Tibial nerve (tissue), 4 donors: ENCODE measurements at regions not wholly inside any gene's neighbourhood (a gene's known extent, or its start where the extent isn't known, plus 50 kb on each side); places are given as distances from the start of the nearest gene placed in this dataset.

Experiments
- DNase-seq, 2 donors: peaks; one replicate each; pipeline ENCODE4 v3.0.0-alpha.2; 2019; ENCODE audit warnings: low spot score in 2 of 2
- H3K27ac ChIP-seq, 4 donors: fragments of 200-600 bp; sonication (generic) in 3 of 4; one replicate each; pipeline ENCODE4 v1.5.1; 2017 to 2019; ENCODE audit warnings: mild to moderate bottlenecking in 1 of 4
- H3K27me3 ChIP-seq, 2 donors: fragments of 200-600 bp; sonication (generic) in 1 of 2; one replicate each; pipeline versions ENCODE4 v1.5.1 to v1.6.0; 2017 to 2019
- H3K36me3 ChIP-seq, 3 donors: fragments of 200-600 bp; sonication (generic); one replicate each; pipeline ENCODE4 v1.5.1; 2018 to 2019
- H3K4me1 ChIP-seq, 4 donors: fragments of 200-600 bp; sonication (generic) in 3 of 4; one replicate each; pipeline ENCODE4 v1.5.1; 2017 to 2019
- H3K4me3 ChIP-seq, 4 donors: fragments of 200-600 bp; sonication (generic) in 3 of 4; one replicate each; pipeline ENCODE4 v1.5.1; 2017 to 2019; ENCODE audit warnings: mild to moderate bottlenecking in 1 of 4, moderate library complexity in 1 of 4
- H3K9me3 ChIP-seq, 4 donors: fragments of 200-600 bp; sonication (generic) in 3 of 4; one replicate each; pipeline ENCODE4 v1.5.1; 2017 to 2019
- EP300 ChIP-seq, 2 donors: sonication (generic); formaldehyde crosslinking; IDR thresholded peaks; one replicate each; pipeline ENCODE4 v1.6.1; 2017; ENCODE audit warnings: antibody characterized with exemption in 2 of 2, mild to moderate bottlenecking in 1 of 2
- POLR2A ChIP-seq, 2 donors: fragments of 450-650 bp; IDR thresholded peaks; one replicate each; pipeline ENCODE4 v1.6.1; 2017; ENCODE audit warnings: antibody characterized with exemption in 2 of 2, mild to moderate bottlenecking in 2 of 2, moderate library complexity in 2 of 2
- WGBS, 2 donors: methylation state at CpG; one replicate each; pipeline ENCODE4 v1.1.5; 2018; 5-methylcytosine and 5-hydroxymethylcytosine counted together
- TF ChIP-seq, protein P1 (sequence below), 5 experiments: fragments of 200-600 bp in 3 of 5; fragments of 450-650 bp in 2 of 5; sonication (generic) in 3 of 5; IDR thresholded peaks; one replicate each; pipeline ENCODE4 v1.5.1; 2016 to 2019; ENCODE audit warnings: antibody characterized with exemption in 5 of 5, mild to moderate bottlenecking in 3 of 5, moderate library complexity in 2 of 5

DNA sequence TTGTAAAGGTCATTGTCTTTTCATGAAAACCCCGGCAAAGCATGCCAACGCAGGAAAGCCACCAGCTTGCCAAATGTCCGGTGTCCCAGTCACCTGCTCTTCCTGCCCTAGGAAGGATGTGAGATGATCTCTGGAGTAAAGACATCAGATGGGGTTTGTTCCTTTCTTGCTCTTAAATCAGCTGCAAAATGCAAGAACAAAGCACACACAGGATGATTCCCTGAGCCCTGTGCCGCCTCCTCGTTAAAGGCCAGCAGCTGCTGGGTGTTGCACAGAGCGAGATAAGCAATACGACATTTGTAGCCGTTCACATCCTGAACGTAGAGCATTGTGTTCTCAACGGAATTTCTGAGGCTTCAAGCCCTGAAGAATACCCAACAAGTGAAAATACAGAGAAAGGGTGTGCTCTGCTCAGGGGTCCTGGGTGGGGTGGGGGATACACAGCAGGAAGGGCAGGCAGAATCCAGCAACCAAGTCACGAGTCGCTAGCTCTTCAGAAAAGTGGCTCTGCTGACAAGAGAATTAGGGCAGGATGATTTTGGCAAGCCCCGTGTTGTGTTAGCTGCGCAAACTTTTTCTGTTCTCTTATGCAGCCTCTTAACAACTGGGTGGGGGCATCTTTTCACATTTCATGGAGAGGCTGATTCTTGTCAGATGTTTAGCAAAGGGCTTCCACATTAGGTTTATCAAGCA, 229.2 kb upstream of the MAP3K1 start:
- Histone ChIP-seq H3K36me3 (no peaks in the 10 kb centered on the region), H3K9me3 (peaks cover 0 to 10% (median 0%) of the 10 kb centered on the region in 4 donors), H3K4me3 (peak overlapping the region in 1 of 4 donors; percentile 31), H3K4me1 (peaks cover 0 to 52% (median 20%) of the 10 kb centered on the region in 4 donors), H3K27me3 (no peaks in the 10 kb centered on the region), H3K27ac (peak overlapping the region in 3 of 4 donors; percentile 63 to 81 (median 74))
- peak; percentile 38 to 41 for DNase-seq
- WGBS, 2 donors = 16 to 23% methylated on average over 14 of the region's 14 CpGs
- TF ChIP-seq EP300 (IDR thresholded peaks at IDR 0.05) (peak in 1 of 2 donors; percentile 63), POLR2A (IDR thresholded peaks at IDR 0.05) (no peak)

DNA sequence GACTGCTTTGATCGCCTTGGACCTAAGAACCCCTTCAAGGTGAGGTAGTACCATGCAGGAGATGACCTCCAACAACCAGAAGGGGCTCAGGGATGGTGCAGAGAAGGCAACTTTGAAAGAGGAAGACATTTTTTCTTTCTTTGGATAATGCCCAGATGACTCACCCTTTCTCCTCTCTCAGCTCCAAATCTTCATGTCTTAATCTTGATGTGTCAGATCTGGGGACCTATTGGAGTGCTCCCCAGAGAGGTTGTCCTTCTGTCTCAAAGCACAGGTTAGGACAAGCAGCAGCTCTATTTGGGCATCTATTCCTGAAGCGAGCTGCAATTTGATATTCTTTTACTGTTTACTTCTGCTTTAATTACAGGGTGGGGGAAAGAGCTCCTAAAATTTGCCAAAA, 229.9 kb upstream of the MAP3K1 start:
- WGBS, 2 donors = 59 to 77% methylated on average over 2 of the region's 2 CpGs
- Histone ChIP-seq H3K27me3 (no peaks in the 10 kb centered on the region), H3K4me3 (no peak overlapping the region), H3K27ac (peak overlapping the region in 1 of 4 donors; percentile 81), H3K4me1 (peaks cover 0 to 52% (median 20%) of the 10 kb centered on the region in 4 donors), H3K36me3 (no peaks in the 10 kb centered on the region), H3K9me3 (peaks cover 0 to 10% (median 0%) of the 10 kb centered on the region in 4 donors)
- DNase-seq = no peak
- TF ChIP-seq POLR2A (IDR thresholded peaks at IDR 0.05) (no peak), EP300 (IDR thresholded peaks at IDR 0.05) (no peak)
- TF ChIP-seq, protein P1, sequence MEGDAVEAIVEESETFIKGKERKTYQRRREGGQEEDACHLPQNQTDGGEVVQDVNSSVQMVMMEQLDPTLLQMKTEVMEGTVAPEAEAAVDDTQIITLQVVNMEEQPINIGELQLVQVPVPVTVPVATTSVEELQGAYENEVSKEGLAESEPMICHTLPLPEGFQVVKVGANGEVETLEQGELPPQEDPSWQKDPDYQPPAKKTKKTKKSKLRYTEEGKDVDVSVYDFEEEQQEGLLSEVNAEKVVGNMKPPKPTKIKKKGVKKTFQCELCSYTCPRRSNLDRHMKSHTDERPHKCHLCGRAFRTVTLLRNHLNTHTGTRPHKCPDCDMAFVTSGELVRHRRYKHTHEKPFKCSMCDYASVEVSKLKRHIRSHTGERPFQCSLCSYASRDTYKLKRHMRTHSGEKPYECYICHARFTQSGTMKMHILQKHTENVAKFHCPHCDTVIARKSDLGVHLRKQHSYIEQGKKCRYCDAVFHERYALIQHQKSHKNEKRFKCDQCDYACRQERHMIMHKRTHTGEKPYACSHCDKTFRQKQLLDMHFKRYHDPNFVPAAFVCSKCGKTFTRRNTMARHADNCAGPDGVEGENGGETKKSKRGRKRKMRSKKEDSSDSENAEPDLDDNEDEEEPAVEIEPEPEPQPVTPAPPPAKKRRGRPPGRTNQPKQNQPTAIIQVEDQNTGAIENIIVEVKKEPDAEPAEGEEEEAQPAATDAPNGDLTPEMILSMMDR (IDR thresholded peaks at IDR 0.05) = no peak

DNA sequence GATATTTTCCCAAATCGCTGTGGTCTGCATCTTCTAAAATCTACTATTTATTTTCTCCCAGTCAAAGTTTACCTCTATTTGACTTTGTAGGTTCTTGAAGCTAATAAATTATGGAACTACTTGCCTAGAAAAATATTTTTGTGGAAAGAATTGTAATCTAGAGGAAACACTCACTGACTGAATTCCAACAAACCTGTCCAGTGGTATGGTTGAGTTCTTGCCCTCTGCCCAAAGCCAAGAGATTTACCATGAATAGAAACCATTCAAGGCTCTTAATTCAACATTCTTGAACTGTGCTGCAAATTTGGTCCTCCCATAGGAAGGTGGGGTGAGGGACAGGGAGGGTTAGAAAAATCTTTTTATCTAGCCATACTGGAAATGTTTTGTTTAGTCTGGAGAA, 233.9 kb upstream of the MAP3K1 start:
- Histone ChIP-seq H3K4me1 (peaks cover 0 to 18% (median 5%) of the 10 kb centered on the region in 4 donors), H3K4me3 (no peak overlapping the region), H3K27ac (no peak overlapping the region), H3K36me3 (no peaks in the 10 kb centered on the region), H3K27me3 (no peaks in the 10 kb centered on the region), H3K9me3 (peaks cover 0 to 10% (median 0%) of the 10 kb centered on the region in 4 donors)
- TF ChIP-seq EP300 (IDR thresholded peaks at IDR 0.05) (no peak), POLR2A (IDR thresholded peaks at IDR 0.05) (no peak)
- TF ChIP-seq, protein P1 (IDR thresholded peaks at IDR 0.05) = no peak
- DNase-seq = no peak
- 58 to 75% methylated on average over 1 of the region's 1 CpG for WGBS, 2 donors

DNA sequence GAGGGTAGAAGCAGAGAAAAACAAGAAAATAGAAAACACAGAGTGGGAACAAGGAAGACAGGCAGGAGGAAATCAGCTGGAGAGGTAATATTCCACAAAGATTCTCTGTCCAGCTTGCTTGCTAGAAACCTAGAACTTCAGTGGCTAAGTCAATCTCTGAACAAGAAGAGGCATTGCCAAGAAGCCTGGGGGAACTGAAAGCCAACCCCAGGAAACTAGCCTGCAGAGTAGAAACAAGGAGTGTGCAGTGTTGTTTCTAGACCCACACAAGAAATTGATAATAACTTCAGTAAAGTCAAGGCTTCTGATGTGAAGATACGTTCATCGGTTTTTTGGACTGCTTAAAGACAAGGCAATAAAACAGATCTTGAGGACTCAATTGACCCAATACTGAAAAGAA, 234.5 kb upstream of the MAP3K1 start:
- peaks cover 0 to 12% (median 4%) of the 10 kb centered on the region in 4 donors for H3K4me1 ChIP-seq
- no peaks in the 10 kb centered on the region for H3K36me3 ChIP-seq
- 81 to 82% methylated on average over 2 of the region's 2 CpGs for WGBS, 2 donors
- TF ChIP-seq EP300 (IDR thresholded peaks at IDR 0.05) = no peak
- no peak for TF ChIP-seq POLR2A (IDR thresholded peaks at IDR 0.05)
- TF ChIP-seq, protein P1 (IDR thresholded peaks at IDR 0.05) = no peak
- no peak for DNase-seq
- H3K9me3 ChIP-seq = peaks cover 0 to 10% (median 0%) of the 10 kb centered on the region in 4 donors
- H3K4me3 ChIP-seq = no peak overlapping the region
- H3K27ac ChIP-seq = no peak overlapping the region
- H3K27me3 ChIP-seq = no peaks in the 10 kb centered on the region

DNA sequence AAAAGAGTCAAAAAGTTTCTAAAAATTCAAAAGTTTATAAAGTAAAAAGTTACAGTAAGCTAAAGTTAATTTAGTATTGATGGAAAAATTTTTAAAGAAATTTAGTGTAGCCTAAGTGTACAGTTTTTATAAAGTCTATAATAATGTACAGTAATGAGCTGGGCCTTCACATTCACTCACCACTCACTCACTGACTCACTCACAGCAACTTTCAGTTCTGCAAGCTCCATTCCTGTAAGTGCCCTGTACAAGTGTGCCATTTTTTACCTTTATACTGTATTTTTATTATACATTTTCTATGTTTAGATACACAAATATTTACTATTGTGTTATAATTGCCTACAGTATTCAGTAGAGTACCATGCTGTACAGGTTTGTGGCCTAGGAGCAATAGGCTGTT, 239.5 kb upstream of the MAP3K1 start:
- no peak overlapping the region for H3K27ac ChIP-seq
- no peaks in the 10 kb centered on the region for H3K4me1 ChIP-seq
- DNase-seq = no peak
- H3K4me3 ChIP-seq = no peak overlapping the region
- TF ChIP-seq EP300 (IDR thresholded peaks at IDR 0.05) (no peak), POLR2A (IDR thresholded peaks at IDR 0.05) (no peak)
- TF ChIP-seq, protein P1 (IDR thresholded peaks at IDR 0.05) = no peak
- H3K27me3 ChIP-seq = no peaks in the 10 kb centered on the region
- H3K9me3 ChIP-seq = no peaks in the 10 kb centered on the region
- H3K36me3 ChIP-seq = no peaks in the 10 kb centered on the region
